ENCODE measurements at regions not wholly inside any gene's neighbourhood (a gene's known extent, or its start where the extent isn't known, plus 50 kb on each side); places are given as distances from the start of the nearest gene placed in this dataset.

GRCh38 chr5:158264264-158264663 is 405.3 kb upstream of the CLINT1 start:
- no peak for TF ChIP-seq CTCF (conservative IDR thresholded peaks at IDR 0.05 in 1 of 2, IDR thresholded peaks at IDR 0.05 in 1 of 2; ENCODE audit: extremely low read depth in 1 of 2, insufficient read depth in 1 of 2, low read depth in 1 of 2, low read length in 2 of 2)
- no peak for TF ChIP-seq EZH2 (IDR thresholded peaks at IDR 0.05; ENCODE audit: borderline replicate concordance, low read length)
